Umbilical cord (tissue), 1 donor: ENCODE measurements at regions not wholly inside any gene's neighbourhood (a gene's known extent, or its start where the extent isn't known, plus 50 kb on each side); places are given as distances from the start of the nearest gene placed in this dataset.
"Not testable (repeated sequence)": the region's sequence is repeated elsewhere in the genome, so short reads cannot be mapped to it uniquely, and the experiment has no call there.

ENCODE experiments used
- DNase-seq: peaks from one replicate; pipeline ENCODE4 v3.0.0-alpha.2; 2015; ENCODE audit warnings: low spot score

DNA sequence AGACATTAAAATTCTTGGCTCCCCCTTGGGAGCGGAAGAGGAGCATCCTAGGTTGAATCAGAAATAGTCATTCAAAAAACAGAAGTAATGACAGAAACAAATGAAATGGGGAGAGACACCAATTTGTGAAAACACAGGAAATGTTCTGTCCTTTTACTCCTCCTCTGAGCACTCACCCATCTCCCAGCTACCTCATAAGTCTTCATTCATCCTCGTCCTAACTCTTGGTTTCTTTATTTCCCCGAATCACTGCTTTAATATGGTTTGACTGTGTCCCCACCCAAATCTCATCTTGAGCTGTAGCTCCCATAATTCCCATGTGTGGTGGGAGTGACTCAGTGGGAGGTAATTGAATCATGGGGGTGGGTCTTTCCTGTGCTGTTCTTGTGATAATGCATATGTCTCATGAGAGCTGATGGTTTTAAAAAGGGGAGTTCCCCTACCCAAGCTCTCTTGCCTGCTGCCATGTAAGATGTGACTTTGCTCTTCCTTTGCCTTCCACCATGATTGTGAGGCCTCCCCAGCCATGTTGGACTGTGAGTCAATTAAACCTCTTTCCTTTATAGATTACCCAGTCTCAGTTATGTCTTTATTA lies 579.7 kb upstream of the CBLB start:
- not testable (repeated sequence) for DNase-seq

- DNase-seq, result no peak
Observed at GRCh38 chr3:106452096-106452495, 583.3 kb upstream of the CBLB start.

DNA sequence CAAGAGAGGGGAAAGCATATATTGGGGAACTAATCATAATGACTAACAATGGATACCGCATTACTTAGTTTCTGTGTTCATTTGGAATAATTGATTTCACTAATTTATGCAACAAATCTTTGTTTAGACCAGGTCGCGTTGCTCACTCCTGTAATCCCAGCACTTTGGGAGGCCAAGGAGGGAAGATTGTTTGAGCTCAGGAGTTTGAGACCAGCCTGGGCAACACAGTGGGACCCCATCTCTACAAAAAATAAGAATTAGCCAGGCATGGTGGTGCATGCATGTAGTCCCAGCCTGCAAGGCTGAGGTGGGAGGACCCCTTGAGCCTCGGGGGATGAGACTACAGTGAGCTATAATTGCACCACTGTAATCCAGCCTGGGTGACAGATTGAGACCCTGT lies 585.7 kb upstream of the CBLB start:
- no peak for DNase-seq

- DNase-seq, result peak; percentile 66
Observed at GRCh38 chr3:106457281-106458180, 588.7 kb upstream of the CBLB start.

DNA sequence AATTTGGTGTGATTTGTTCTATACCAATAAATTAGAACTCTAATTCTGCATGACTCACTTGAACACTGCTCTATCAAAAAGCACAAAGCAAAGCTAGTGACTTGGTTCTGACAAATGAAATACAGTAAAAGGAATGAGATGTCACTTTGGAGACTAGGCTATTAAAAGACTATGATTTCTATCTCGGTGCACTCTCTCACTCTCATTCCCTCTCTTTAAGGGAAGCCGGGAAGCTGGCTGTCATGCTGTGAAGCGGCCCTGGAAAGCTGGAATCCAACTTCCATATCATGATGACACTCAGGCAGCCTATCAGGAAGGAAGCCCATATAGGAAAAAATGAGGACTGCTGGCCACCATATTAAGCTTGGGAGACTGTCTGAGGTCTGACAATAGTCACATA lies 590.1 kb upstream of the CBLB start:
- no peak for DNase-seq

DNA sequence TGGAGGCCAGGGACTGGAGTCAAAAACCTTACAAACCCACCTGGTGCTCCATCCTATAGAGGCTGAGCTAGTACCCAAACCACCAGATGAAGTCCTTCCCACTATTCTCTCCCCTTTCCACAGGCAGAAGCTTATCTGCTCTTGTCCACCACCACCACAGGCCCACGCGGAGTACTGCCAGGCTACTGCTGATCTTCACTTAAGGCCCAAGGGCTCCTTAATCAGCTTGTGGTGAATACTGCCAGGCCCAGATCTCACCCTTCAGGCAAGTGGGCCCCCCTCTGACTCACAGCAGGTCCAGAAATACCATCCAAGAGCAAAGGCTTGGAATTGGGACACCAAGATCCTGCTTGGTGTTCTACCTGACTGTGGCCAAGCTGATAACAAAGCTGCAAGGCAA lies 598.1 kb upstream of the CBLB start:
- no peak for DNase-seq

DNA sequence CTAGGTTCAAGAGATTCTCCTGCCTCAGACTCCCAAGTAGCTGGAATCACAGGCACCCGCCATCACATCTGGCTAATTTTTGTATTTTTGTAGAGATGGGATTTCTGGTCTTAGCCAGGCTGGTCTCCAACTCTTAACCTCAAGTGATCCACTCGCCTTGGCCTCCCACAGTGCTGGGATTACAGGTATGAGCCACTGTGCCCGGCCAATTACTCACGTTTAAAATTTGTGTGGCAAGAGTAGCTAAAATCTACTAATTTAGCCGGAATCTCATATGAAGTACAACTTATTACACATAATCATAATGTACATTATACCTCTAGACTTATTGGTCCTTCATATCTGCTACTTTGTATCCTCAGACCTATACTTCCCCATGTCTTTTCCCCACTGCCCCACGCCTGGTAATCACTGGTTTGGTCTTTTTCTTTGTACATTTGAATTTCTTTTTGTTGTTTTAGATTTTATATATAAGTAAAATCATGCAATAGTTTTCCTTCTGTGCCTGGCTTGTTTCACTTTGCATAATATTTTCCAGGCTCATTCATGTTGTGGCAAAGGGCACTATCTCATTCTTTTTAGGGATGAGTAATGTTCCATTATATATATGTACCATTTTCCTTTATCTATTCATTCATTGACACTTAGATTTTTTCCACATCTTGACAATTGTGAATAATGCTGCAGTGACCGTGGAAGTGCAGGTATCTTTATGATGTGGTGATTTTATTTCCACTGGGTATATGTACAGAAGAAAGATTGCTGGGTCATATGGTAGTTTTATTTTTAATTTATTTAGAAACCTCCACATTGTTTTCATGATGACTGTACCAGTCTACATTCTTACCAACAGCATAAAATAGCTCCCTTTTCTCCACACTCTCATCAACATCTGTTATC lies 605.0 kb upstream of the CBLB start:
- no peak for DNase-seq

DNA sequence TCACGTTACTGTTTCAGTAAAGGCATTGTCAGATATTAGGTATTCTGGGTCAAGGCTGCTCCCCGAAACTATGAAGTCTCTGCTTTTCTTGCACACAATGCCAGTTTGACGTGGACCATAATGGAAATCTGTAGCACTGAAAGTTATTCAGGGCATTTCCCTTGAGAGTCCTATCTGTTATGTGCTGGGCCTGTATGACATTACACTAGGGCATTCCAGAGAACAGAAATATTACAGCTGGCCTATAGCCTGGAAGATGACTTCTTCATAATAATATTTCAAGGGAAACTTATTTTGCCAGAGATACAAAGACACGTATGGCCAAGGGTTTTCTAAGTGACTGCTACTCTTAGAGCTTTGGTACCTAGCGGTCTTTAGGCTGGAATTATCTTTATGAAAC lies 613.6 kb upstream of the CBLB start:
- DNase-seq, result peak; percentile 63

- DNase-seq, result peak; percentile 60
Observed at GRCh38 chr3:106485217-106485616, 616.4 kb upstream of the CBLB start.

- DNase-seq, result no peak
Observed at GRCh38 chr3:106485802-106486201, 617.0 kb upstream of the CBLB start.

- DNase-seq, result not testable (repeated sequence)
Observed at GRCh38 chr3:106486945-106487639, 618.3 kb upstream of the CBLB start.

GRCh38 chr3:106488331-106488730 lies 619.5 kb upstream of the CBLB start:
- peak; percentile 83 for DNase-seq

DNA sequence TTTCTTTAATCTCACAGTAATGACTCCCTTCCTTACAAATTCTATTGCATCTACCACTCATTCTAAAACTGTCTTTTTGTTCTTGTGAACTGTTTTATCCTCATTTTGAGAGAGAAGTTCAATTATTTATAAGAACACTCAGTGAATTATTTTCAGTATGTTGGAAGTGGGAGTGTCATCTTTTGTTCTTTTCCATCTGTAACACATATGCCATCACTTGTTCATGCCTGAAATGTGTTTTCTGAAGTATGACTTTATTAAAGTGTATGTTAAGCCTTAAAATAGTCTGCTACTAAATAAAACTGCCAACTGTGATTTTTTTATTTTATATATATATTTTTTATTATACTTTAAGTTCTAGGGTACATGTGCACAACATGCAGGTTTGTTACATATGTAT lies 623.0 kb upstream of the CBLB start:
- no peak for DNase-seq

- DNase-seq, result no peak
Observed at GRCh38 chr3:106508331-106508893, 639.6 kb upstream of the CBLB start.

- DNase-seq, result no peak
Observed at GRCh38 chr3:106510206-106510605, 641.4 kb upstream of the CBLB start.

- no peak for DNase-seq
Observed at GRCh38 chr3:106512846-106513245, 644.0 kb upstream of the CBLB start.

GRCh38 chr3:106514431-106514830 lies 645.6 kb upstream of the CBLB start:
- DNase-seq, result no peak

DNA sequence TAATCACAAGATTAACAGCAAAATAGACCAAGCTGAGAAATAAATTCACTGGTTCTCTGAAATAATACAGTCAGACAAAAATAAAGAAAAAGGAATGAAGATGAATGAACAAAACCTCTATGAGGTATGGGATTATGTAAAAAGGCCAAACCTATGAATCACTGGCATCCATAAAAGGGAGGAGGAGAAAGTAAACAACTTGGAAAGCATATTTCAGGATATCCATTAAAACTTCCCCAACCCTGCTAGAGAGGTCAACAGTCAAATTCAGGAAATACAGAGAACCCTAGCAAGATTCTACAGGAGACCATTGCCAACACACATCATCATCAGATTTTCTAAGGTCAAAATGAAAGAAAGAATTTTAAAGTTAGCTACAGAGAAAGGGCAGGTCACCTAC lies 649.7 kb upstream of the CBLB start:
- no peak for DNase-seq

DNA sequence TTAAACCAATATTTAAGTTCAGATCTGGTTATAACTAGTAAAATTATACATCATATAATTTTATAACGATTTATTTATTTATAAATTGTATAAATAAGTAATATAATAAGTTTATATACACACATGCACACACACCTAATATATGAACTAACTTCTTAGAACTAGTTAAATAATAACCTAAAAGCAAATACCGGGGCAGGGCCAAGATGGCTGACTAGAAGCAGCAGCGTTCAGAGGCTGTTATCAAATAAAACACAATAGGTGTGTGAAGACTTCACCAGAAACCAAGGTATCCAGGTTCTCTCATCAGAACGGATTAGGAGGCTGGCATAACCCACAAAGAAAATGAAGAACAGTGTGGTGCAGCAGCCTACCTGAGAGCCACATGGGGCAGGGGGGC lies 653.6 kb upstream of the CBLB start:
- DNase-seq, result no peak

DNA sequence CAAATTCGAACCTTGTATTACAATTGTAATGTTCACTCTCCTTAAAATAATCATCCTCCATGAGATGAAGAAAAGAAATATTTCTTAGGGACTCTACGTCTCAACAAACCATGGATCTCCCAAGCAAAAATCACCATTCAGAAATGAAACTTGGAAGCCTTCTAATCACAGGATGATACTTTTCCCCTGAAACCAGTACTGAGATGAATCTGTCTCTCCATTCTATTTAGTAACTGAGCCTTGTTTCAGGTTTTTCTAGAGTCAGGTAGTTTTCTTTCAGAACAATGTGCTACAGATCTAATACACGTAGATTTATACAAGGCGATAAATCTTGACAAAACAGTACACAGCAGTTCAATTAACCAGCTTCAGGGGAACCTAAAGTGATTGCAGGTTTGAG lies 660.1 kb upstream of the CBLB start:
- DNase-seq, result no peak

GRCh38 chr3:106529738-106530137 lies 660.9 kb upstream of the CBLB start:
- DNase-seq, result no peak
